KBM-7 (cell line): ENCODE measurements at regions not wholly inside any gene's neighbourhood (a gene's known extent, or its start where the extent isn't known, plus 50 kb on each side); places are given as distances from the start of the nearest gene placed in this dataset.
"Not testable (repeated sequence)": the region's sequence is repeated elsewhere in the genome, so short reads cannot be mapped to it uniquely, and the experiment has no call there.

Experiments used
- DNase-seq: peaks from one replicate; pipeline ENCODE4 v3.0.0-alpha.2; 2015
- in situ Hi-C: fragments of 300-500 bp; cut with MboI; formaldehyde crosslinking; loops from 2 replicates; pipeline ENCODE4 v1.14.3; 2020; ENCODE audit warnings: low sequenced_read_pairs, low pct_unique_long_range_greater_than_20kb, mixed read lengths

- no peak for DNase-seq
- in situ Hi-C loops = loop anchor here (25.0 kb wide), 1 partner anchor 98 kb away; no protein-coding TSS in a partner anchor
These were observed 225.3 kb upstream of the IRF2BP2 start for GRCh38 chr1:234835239-234835638.

DNA sequence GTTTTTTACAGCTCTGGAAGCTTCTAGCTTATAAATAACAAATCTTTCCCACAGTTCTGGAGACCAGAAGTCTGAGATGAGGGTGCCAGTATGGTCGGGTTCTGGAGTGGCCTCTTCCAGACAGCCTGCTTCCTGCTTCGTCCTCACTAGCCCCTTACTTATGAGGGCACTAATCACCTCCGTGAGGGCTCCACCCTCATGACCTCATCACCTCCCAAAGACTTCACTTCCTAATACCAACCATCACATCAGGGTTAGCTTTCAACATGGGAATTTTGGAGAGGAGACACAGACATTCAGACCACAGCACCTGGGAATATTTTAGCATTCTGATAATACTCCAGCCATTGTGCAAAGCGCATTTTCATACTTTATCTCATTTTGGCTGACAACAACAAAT lies 223.7 kb upstream of the IRF2BP2 start:
- in situ Hi-C loops = loop anchor here (25.0 kb wide), 1 partner anchor 96 kb away; no protein-coding TSS in a partner anchor
- no peak for DNase-seq

GRCh38 chr1:234833118-234833517 lies 223.1 kb upstream of the IRF2BP2 start:
- in situ Hi-C loops = loop anchor here (25.0 kb wide), 1 partner anchor 96 kb away; no protein-coding TSS in a partner anchor
- no peak for DNase-seq

DNA sequence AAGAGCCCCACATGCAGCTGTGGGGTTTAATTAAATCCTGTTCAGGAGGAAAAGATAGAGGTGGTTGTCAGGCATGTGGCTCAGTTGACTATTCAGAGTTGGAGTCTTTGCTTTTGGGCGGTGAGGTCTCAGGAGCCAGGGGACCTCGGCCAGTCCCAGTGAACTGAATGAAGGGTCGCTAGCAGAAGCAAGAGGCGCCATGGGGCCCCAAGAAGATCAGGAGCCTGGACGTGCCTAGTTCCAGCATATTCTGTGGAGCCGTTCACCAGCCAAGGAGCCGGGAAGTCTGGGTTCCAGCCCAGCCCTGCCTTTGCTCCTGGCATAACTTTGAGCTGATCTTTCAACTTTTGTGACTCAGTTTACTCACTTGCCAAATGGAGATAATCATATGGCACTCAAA lies 217.7 kb upstream of the IRF2BP2 start:
- DNase-seq = no peak
- in situ Hi-C loops = loop anchor here (25.0 kb wide), 1 partner anchor 90 kb away; no protein-coding TSS in a partner anchor

- no peak for DNase-seq
- in situ Hi-C loops = loop anchor here (25.0 kb wide), 1 partner anchor 90 kb away; no protein-coding TSS in a partner anchor
These were observed 217.2 kb upstream of the IRF2BP2 start for GRCh38 chr1:234827181-234827580.

DNA sequence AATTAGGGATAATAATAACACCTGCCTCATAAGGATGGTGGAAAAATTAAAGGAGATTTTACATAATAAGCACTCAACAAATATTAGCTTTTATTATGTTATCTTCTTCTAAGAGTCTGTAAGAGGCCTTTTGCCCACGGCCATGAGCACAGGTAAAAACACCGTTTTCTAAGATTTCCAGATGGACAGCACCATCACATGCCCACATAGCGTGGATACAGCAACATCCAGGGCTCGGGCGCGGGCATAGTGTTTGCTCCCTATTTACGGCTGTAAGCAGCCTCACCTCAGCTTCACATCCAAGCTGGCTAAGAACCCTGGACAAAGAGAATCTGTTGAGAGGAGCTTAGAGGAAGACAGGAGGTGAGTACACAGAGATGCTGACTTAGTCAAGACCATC lies 216.4 kb upstream of the IRF2BP2 start:
- no peak for DNase-seq
- in situ Hi-C loops = loop anchor here (25.0 kb wide), 1 partner anchor 89 kb away; no protein-coding TSS in a partner anchor

- in situ Hi-C loops = loop anchor here (25.0 kb wide), 1 partner anchor 88 kb away; no protein-coding TSS in a partner anchor
- DNase-seq = no peak
These were observed 215.7 kb upstream of the IRF2BP2 start for GRCh38 chr1:234825498-234826165.

DNA sequence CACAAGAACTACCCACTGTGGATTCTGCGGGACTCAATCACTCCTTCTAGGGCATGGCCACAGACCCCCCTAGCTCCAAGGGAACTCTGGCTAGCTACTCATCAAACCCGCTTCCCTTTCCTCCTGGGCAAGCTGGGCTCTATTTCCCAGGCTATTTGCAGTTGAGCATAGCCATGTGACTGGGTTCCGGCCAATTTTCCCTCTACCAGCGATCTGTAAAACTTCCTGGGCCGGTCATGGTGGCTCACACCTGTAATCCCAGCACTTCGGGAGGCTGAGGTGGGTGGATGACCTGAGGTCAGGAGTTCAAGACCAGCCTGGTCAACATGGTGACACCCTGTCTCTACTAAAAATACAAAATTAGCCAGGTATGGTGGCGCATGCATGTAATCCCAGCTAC lies 214.9 kb upstream of the IRF2BP2 start:
- DNase-seq = not testable (repeated sequence)
- in situ Hi-C loops = loop anchor here (25.0 kb wide), 1 partner anchor 88 kb away; no protein-coding TSS in a partner anchor

DNA sequence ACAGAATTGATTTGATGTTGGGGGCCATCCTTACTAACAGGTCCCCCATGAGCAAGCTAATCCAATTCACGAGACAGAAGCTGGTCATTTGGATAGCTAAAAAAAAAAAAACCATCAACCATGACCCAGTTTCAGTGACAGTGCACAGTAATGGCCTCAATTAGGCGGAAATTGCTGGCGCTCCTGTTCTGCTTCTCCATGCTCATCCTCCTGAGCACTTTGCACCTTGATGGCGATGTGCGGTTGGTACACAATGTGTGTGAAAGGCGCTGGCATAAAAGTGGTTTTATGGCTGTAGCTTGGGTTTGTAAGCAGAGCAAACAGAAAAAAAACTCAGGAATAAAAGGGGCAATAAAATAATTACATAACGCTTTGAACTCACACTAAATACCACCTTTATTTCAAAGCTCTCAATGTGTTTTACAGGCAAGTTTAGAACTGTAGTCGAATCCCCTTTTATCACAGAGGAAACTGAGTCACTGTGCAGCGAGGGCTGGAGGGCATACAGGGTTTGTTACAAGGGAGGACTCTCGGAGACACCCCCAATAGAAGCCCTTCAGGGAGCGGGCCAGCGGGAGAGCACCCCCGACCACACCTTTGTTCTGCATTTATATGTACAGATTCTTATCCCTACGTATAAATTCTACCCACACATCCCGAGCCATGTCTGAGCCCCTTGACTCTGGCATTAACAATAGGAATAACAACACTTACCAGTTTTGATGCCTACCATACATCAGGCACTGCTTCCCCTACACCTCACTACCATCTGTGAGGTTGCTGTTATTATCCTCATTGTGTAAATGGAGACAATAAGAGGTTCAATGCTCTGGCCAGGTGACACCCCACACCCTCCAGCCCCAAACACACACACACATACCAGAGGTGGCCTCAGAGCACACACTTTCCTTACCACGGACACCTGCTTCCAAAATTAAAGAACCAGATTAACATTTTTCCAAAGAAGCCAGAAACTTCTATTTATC lies 213.5 kb upstream of the IRF2BP2 start:
- in situ Hi-C loops = no loop called here
- DNase-seq = no peak

GRCh38 chr1:234821840-234822239 lies 211.9 kb upstream of the IRF2BP2 start:
- no peak for DNase-seq
- in situ Hi-C loops = no loop called here

DNA sequence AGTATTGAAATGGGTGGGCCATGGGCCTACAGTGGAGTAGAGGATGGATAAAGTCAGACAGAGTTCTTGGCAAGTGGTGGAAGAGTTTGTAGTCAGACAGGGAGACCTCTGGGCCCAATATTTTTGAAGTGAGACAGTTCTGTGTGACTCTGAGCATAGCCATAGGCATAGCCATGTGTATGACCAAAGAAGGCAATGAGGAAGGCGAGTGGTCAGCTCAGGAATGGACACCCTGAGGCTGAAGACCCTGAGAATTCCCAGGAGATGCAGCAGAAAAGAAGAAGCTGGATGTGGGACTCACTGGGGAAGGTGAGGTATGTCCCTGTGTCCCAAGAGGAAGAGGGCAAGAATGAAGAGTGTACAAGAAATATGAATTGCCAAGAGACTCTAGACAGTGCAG lies 210.6 kb upstream of the IRF2BP2 start:
- DNase-seq = no peak
- in situ Hi-C loops = no loop called here

GRCh38 chr1:234819845-234820244 lies 209.9 kb upstream of the IRF2BP2 start:
- in situ Hi-C loops, DNase-seq: not testable (repeated sequence)

DNA sequence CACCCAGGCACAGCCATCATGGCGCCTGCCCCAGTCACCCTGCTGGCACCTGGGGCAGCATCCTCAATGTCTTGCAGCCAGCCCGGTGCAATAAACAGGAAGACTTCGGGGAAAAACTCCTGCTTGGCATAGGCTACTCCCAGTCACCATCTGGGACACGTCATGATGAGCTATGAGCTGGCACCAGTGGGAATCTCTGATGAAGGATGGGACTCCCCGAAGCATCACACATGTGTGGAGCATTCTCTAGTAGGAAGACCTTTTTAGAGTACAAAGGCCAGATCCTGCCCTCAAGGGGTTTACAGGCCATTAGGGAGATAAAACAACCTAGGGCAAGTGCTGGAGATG lies 208.0 kb upstream of the IRF2BP2 start:
- DNase-seq, in situ Hi-C loops: not testable (repeated sequence)

GRCh38 chr1:234817313-234818039 lies 207.5 kb upstream of the IRF2BP2 start:
- in situ Hi-C loops, DNase-seq: not testable (repeated sequence)

GRCh38 chr1:234816864-234817263 lies 206.9 kb upstream of the IRF2BP2 start:
- in situ Hi-C loops, DNase-seq: not testable (repeated sequence)

DNA sequence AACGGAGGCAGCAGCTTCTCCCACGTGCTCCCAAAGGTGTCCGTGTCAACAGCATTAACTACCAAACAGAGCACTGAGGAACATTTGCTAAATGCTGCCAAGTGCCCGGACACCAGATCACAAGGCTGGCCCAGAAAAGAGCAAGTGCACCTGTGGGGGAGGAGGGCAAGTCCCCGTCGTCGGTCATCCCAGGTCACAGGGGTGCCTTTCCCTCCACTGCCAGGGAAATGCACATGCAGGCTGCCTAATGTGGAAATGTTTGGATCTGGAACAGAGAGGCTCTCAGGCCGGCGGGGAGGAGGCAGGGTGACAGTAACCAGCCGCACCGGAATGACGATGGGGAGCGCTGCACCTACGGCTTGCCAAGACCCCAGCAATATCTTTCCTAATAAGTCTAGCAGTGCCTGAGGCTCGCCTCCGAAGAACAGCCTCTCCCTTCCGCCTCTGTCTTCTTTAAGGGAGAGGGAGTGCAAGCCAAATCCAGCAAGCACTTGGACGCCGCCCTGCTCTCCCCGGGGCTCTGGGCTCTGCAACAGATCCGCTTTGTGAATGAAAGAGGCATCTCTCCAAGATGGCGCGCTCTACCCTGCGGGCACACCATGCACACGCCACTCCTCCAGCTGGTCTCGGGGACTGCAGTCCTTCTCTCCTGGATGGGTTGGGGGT lies 206.3 kb upstream of the IRF2BP2 start:
- DNase-seq, in situ Hi-C loops: not testable (repeated sequence)

DNA sequence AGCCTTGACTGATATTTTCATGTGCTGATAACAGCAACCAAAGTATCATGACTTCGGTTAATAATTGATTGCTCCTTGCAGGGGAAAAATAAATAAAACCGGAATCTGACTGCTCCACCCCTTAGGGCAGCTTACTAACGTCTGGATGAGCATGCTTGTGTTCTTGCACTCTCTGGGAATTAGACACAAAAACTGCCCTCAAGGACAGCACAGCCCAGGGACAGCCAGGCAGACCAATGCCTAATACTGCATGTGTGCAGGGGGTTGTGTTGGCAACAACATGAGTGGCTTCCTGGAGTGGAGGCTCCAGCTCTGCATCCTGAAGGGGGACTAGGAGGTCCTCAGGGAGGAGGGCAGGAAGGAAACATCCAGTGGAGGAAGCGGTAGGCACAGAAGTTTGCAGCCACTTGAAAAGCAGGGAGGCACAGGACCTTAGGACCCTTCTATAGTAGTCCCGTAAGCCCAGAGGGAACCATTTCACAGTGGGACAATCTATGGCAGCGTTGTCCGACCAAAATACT lies 205.4 kb upstream of the IRF2BP2 start:
- DNase-seq, in situ Hi-C loops: not testable (repeated sequence)

DNA sequence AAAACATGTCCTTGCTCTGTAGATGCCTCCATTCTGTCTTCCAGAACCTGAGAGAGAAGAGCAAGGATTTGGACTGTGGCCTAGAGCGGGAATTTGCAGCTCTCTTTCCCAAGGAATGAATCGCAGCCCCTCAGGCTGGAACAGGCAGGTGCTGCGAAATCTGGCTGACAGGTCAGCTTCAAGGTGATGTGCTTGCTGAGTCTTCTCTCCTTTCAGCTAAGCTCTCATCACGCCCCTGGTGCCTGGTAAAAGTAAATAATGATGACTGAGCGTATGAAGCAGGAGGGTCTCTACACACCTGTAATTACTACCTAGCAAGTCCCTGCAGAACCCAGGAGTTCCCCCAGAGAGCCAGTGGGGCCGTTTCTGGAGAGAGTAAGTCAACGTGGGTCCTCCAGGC lies 204.3 kb upstream of the IRF2BP2 start:
- DNase-seq, in situ Hi-C loops: not testable (repeated sequence)
